ENCODE measurements at regions not wholly inside any gene's neighbourhood (a gene's known extent, or its start where the extent isn't known, plus 50 kb on each side); places are given as distances from the start of the nearest gene placed in this dataset.

GRCh38 chr2:226299771-226300170 is 499.8 kb downstream of the IRS1 start:
- TF ChIP-seq POLR2AphosphoS5 (IDR thresholded peaks at IDR 0.05; ENCODE audit: low read depth) (no peak), CTCF (conservative IDR thresholded peaks at IDR 0.05; ENCODE audit: low read depth in 2 of 2) (no peak), REST (IDR thresholded peaks at IDR 0.05; ENCODE audit: unreplicated experiment) (no peak), CREB1 (CRISPR knock-in tag; IDR thresholded peaks at IDR 0.05; ENCODE audit: low read depth) (no peak), EZH2 (IDR thresholded peaks at IDR 0.05; ENCODE audit: low read depth, unreplicated experiment) (no peak), STAT1 (IDR thresholded peaks at IDR 0.05; ENCODE audit: unreplicated experiment) (no peak), JUNB (IDR thresholded peaks at IDR 0.05; ENCODE audit: unreplicated experiment) (no peak), ZNF114 (CRISPR knock-in tag; IDR thresholded peaks at IDR 0.05) (no peak), EZH2phosphoT487 (IDR thresholded peaks at IDR 0.05; ENCODE audit: unreplicated experiment) (no peak), ZNF331 (CRISPR knock-in tag; IDR thresholded peaks at IDR 0.05; ENCODE audit: low read depth) (no peak), ZNF462 (CRISPR knock-in tag; IDR thresholded peaks at IDR 0.05) (no peak), ETS1 (IDR thresholded peaks at IDR 0.05) (no peak)
